HepG2 (cell line): ENCODE measurements at regions not wholly inside any gene's neighbourhood (a gene's known extent, or its start where the extent isn't known, plus 50 kb on each side); places are given as distances from the start of the nearest gene placed in this dataset.

Experiments used
- EP300 ChIP-seq, 3 experiments: sonication (generic) in 1 of 3; formaldehyde crosslinking in 1 of 3; IDR thresholded peaks; 2 replicates each; pipeline versions ENCODE4 v1.5.1 to v1.6.1; 2011 to 2020; ENCODE audit warnings: low read depth in 2 of 3, low read length in 2 of 3, borderline replicate concordance in 1 of 3, improper control_type of control experiment in 1 of 3, mild to moderate bottlenecking in 1 of 3, missing genetic modification reagents in 1 of 3, moderate library complexity in 1 of 3
- MEIS2 ChIP-seq: sonication (generic); formaldehyde crosslinking; IDR thresholded peaks from 2 replicates; pipeline ENCODE4 v1.9.0; 2021; ENCODE audit warnings: mild to moderate bottlenecking, missing genetic modification reagents
- MTA3 ChIP-seq: sonication (generic); formaldehyde crosslinking; IDR thresholded peaks from 2 replicates; pipeline ENCODE4 v1.4.0; 2020; ENCODE audit warnings: missing genetic modification reagents
- NCOA5 ChIP-seq: sonication (generic); formaldehyde crosslinking; IDR thresholded peaks from 2 replicates; pipeline ENCODE4 v1.4.0; 2020; ENCODE audit warnings: missing genetic modification reagents
- POLR2A ChIP-seq, 2 experiments: IDR thresholded peaks; 2 replicates each; pipeline ENCODE4 v1.6.1; 2011; ENCODE audit warnings: low read depth in 2 of 2, low read length in 2 of 2, mild to moderate bottlenecking in 1 of 2, moderate library complexity in 1 of 2; ENCODE audit not compliant: insufficient read depth in 1 of 2
- POLR2AphosphoS5 ChIP-seq: IDR thresholded peaks from 2 replicates; pipeline ENCODE4 v1.6.1; 2012; ENCODE audit warnings: low read depth, low read length
- SIN3A ChIP-seq: IDR thresholded peaks from 2 replicates; pipeline ENCODE4 v1.6.1; 2011; ENCODE audit warnings: low read depth, mild to moderate bottlenecking, control low read depth, low read length, borderline replicate concordance
- ZNF101 ChIP-seq: sonication (generic); formaldehyde crosslinking; IDR thresholded peaks from 2 replicates; pipeline ENCODE4 v1.4.0; 2020; ENCODE audit warnings: mild to moderate bottlenecking, low read depth, missing genetic modification reagents, borderline replicate concordance
- ZNF549 ChIP-seq: sonication (generic); formaldehyde crosslinking; IDR thresholded peaks from 2 replicates; pipeline ENCODE4 v1.5.0; 2020; ENCODE audit warnings: missing genetic modification reagents
- ZSCAN20 ChIP-seq: sonication (generic); formaldehyde crosslinking; IDR thresholded peaks from 2 replicates; pipeline ENCODE4 v1.4.0; 2020; ENCODE audit warnings: missing genetic modification reagents, mild to moderate bottlenecking, borderline replicate concordance
- TF ChIP-seq, protein P1 (sequence below): IDR thresholded peaks from 2 replicates; pipeline ENCODE4 v1.6.1; 2018; ENCODE audit warnings: missing genetic modification reagents, mild to moderate bottlenecking, missing compliant biosample characterization

DNA sequence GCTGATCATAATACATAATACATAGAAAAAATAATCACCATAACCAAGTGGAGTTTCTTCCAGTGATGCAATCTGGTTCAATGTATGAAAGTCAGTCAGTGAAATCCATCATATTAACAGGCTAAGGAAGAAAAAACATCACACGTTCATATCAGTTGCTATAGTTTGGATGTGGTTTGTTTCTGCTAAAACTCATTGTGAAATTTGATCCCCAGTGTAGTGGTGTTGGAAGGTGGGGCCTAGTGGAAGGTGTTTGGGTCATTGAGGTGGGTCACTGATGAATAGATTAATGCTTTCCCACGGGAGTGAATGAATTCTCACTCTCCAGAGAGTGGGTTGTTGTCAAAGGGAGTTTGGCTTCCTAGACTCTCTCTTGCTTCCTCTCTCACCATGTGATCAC lies 84.6 kb upstream of the PTGDR start:
- TF ChIP-seq POLR2AphosphoS5 (no peak), MEIS2 (CRISPR knock-in tag) (no peak), MTA3 (no peak), ZNF549 (no peak), ZNF101 (CRISPR knock-in tag) (no peak), ZSCAN20 (CRISPR knock-in tag) (no peak), NCOA5 (CRISPR knock-in tag) (no peak), EP300 (IDR thresholded peaks at IDR 0.05; ENCODE audit: low read depth in 2 of 2, low read length in 2 of 2) (no peak), EP300 (CRISPR knock-in tag; IDR thresholded peaks at IDR 0.05; ENCODE audit: borderline replicate concordance) (no peak), SIN3A (no peak), POLR2A (IDR thresholded peaks at IDR 0.05; ENCODE audit: insufficient read depth in 1 of 2, low read depth in 2 of 2, low read length in 2 of 2) (no peak)
- TF ChIP-seq, protein P1, sequence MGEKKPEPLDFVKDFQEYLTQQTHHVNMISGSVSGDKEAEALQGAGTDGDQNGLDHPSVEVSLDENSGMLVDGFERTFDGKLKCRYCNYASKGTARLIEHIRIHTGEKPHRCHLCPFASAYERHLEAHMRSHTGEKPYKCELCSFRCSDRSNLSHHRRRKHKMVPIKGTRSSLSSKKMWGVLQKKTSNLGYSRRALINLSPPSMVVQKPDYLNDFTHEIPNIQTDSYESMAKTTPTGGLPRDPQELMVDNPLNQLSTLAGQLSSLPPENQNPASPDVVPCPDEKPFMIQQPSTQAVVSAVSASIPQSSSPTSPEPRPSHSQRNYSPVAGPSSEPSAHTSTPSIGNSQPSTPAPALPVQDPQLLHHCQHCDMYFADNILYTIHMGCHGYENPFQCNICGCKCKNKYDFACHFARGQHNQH = no peak
